Omental fat pad (tissue), 3 donors: ENCODE measurements at regions not wholly inside any gene's neighbourhood (a gene's known extent, or its start where the extent isn't known, plus 50 kb on each side); places are given as distances from the start of the nearest gene placed in this dataset.
"Not testable (repeated sequence)": the region's sequence is repeated elsewhere in the genome, so short reads cannot be mapped to it uniquely, and the experiment has no call there.

Source experiments
- ATAC-seq: fragments of 150-250 bp; one replicate; pipeline ENCODE4 v1.9.1; 2016; ENCODE audit warnings: mild to moderate bottlenecking, moderate library complexity; ENCODE audit not compliant: low FRiP score
- DNase-seq: peaks from one replicate; pipeline ENCODE4 v3.0.0-alpha.2; 2019; ENCODE audit warnings: low spot score
- TF ChIP-seq, protein P1 (sequence below), 3 donors: fragments of 450-650 bp; IDR thresholded peaks; one replicate each; pipeline ENCODE4 v1.5.1; 2016 to 2017; ENCODE audit warnings: antibody characterized with exemption in 3 of 3, mild to moderate bottlenecking in 3 of 3, moderate library complexity in 2 of 3

DNA sequence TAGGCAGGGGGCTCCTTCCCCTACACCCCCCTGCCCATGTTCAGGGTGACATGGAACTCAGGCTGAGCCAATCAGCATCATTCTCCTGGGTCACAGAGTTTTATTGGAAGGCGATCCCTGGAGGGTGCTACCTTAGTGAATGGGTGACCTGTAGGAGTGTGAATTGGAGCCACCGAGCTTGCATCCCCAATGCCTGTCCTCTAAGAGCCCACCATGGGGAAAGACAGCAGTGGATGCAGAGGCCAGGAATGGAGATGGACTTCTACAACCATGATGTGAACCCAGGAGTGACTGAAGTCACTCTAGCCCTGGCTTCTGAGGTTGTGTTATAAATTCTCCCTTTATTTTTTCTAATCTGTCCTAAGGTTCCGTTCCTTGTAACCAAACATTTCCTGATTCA, 89.4 kb downstream of the CCDC71L start:
- no peak for DNase-seq
- TF ChIP-seq, protein P1, sequence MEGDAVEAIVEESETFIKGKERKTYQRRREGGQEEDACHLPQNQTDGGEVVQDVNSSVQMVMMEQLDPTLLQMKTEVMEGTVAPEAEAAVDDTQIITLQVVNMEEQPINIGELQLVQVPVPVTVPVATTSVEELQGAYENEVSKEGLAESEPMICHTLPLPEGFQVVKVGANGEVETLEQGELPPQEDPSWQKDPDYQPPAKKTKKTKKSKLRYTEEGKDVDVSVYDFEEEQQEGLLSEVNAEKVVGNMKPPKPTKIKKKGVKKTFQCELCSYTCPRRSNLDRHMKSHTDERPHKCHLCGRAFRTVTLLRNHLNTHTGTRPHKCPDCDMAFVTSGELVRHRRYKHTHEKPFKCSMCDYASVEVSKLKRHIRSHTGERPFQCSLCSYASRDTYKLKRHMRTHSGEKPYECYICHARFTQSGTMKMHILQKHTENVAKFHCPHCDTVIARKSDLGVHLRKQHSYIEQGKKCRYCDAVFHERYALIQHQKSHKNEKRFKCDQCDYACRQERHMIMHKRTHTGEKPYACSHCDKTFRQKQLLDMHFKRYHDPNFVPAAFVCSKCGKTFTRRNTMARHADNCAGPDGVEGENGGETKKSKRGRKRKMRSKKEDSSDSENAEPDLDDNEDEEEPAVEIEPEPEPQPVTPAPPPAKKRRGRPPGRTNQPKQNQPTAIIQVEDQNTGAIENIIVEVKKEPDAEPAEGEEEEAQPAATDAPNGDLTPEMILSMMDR (IDR thresholded peaks at IDR 0.05), result no peak
- ATAC-seq, result no peak

GRCh38 chr7:106570948-106571418, 90.0 kb downstream of the CCDC71L start:
- DNase-seq (no peak), ATAC-seq (no peak)
- TF ChIP-seq, protein P1 (IDR thresholded peaks at IDR 0.05), result no peak

- no peak for DNase-seq
- no peak for ATAC-seq
- TF ChIP-seq, protein P1 (IDR thresholded peaks at IDR 0.05), result no peak
Observed at GRCh38 chr7:106570146-106570545, 90.8 kb downstream of the CCDC71L start.

- TF ChIP-seq, protein P1 (IDR thresholded peaks at IDR 0.05), result no peak
- no peak for DNase-seq
- no peak for ATAC-seq
Observed at GRCh38 chr7:106569500-106569929, 91.4 kb downstream of the CCDC71L start.

DNA sequence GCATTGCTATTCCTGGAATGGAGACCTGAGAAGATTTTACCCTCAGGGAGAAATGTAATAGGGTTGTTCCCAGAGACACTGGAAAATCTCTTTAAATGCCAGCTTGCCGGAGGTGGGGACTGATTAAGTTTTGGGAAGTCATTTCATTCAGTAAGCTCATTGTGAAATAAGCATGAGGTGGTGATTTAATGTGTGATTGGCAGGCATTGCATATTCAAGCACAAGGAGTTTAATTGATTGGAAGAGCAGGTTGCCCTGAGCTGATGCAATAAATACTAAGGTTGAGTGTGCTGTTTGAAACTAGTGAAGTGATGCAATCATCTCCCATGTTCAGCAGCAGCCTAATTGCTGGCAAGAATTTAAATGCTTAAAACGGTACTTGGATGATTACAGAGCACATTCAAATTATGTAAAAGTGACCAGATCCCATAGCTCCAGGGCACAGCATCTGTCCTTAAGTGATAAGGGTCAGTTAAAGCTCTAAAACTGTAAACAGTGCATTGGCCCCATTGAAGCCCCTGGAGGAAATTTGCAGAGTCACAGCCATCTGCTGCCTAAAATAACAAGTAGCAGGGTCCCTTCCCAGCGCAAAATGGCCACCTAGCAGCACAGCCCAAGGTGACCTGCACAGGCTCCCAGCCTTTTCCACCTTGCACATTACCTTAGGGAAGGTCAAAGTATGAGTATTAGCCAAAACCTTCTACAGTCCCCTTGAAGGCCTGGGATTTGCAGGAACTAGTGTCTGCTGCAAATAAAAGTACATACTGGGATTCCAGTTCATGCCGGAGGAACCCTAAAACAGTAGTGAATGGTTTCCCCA, 92.1 kb downstream of the CCDC71L start:
- TF ChIP-seq, protein P1 (IDR thresholded peaks at IDR 0.05), result no peak
- ATAC-seq (peak; percentile 68), DNase-seq (no peak)

DNA sequence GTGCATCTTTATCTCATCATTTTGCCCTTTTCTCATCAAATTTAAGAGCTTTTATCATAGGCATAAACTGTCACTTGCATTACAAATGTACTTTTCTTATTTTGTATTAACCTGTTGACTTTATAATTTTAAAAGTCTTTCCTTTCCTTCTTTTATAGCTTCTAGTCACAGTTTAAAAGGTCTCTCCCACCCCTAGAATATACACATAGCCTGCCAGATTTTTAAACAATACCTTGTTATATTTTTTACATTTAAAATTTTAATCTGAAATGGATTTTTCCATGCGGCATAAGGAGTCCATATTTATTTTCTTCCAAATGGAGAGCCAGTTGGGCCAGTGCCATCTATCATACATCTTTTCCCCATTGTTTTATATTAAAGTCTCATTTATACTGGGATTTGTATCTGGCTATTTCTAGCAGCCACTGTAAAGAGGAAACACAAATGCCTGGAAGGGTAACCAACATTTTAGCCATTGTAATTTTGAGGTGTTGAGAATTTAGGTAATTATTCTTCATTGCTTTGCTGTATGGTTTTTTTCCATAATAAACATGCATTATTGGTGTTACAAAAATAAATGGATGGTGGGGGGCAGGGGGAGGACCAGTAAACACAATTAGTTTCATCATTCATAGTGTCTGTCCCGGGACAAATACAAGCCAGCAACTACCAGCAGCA, 92.8 kb downstream of the CCDC71L start:
- TF ChIP-seq, protein P1 (IDR thresholded peaks at IDR 0.05), result no peak
- ATAC-seq (no peak), DNase-seq (no peak)

DNA sequence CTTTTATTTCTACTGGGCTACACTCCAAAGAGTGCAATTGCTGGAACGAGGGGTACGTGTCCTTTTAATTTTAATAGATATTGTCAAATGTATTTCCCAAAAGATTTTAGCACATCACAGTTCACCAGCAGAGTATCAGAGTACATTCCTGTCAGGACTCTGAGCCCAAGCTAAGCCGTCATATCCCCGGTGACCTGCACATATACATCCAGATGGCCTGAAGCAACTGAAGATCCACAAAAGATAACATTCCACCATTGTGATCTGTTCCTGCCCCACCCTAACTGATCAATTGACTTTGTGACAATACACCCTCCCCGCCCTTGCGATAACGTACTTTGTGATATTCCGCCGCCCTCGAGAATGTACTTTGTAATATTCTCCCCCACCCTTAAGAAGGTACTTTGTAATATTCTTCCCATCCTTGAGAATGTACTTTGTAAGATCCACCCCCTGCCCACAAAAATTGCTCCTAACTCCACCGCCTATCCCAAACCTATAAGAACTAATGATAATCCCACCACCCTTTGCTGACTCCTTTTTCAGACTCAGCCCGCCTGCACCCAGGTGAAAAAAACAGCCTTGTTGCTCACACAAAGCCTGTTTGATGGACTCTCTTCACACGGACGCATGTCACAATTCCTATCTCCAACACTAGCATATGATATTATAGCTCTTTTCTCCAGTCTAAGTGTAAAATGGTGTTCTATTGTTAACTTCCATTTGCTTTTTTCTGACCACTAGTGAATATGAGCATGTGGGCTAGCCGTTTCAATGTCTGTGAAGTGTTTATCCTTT, 93.6 kb downstream of the CCDC71L start:
- ATAC-seq, DNase-seq: not testable (repeated sequence)
